HS-5 (cell line): ENCODE measurements at regions not wholly inside any gene's neighbourhood (a gene's known extent, or its start where the extent isn't known, plus 50 kb on each side); places are given as distances from the start of the nearest gene placed in this dataset.
"Not testable (repeated sequence)": the region's sequence is repeated elsewhere in the genome, so short reads cannot be mapped to it uniquely, and the experiment has no call there.

ENCODE experiments used
- DNase-seq: peaks from one replicate; pipeline ENCODE4 v3.0.0-alpha.2; 2012; ENCODE audit warnings: low read depth

- not testable (repeated sequence) for DNase-seq
Observed at GRCh38 chr4:142897518-142897917, 51.4 kb upstream of the INPP4B start.

DNA sequence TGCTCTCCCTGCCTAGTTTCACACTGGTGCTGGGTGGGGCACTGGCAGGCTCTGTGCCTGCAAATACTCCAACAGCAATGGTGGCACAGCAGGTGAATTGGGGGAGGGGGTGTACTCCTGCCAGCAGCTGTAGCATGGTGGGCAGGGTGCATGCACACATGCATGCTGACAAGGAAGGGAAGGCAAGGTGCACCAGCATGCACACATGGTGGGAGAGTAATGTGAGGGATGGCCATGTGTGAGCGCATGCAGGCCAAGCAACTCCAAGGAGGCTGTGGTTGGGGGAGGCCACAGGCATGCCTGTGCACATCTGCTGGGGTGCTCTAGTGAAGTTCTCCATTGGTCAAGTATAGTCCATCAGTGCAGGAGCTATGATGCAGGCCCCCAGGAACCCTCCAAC lies 54.5 kb upstream of the INPP4B start:
- no peak for DNase-seq

DNA sequence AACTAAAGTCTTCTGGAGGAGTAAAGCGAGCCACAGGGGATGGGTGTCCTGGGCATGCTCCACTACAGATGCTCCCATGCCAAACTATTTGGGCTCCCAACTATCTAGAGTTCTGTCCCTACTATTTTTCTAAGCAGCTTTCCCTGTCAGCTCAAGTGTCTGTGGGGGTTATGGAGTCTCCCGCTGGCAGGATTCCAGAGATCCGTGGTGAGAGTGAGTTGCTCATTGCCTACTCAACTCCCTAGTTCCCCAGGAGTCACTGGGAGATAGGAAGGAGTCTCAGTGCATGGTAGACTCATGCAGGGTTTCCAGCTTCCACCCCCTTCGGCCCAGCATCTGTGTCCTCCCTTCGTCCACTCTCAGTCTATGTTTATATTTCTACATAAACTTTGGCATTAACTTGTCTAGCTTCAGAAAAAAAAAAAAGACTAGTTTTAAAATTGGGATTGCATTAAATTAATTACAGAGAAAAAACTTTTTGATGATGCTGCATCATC lies 55.1 kb upstream of the INPP4B start:
- DNase-seq, result peak; percentile 2

GRCh38 chr4:142903617-142904016 lies 57.5 kb upstream of the INPP4B start:
- not testable (repeated sequence) for DNase-seq

- no peak for DNase-seq
Observed at GRCh38 chr4:142909908-142910307, 63.8 kb upstream of the INPP4B start.

- DNase-seq, result no peak
Observed at GRCh38 chr4:142913034-142913433, 66.9 kb upstream of the INPP4B start.

DNA sequence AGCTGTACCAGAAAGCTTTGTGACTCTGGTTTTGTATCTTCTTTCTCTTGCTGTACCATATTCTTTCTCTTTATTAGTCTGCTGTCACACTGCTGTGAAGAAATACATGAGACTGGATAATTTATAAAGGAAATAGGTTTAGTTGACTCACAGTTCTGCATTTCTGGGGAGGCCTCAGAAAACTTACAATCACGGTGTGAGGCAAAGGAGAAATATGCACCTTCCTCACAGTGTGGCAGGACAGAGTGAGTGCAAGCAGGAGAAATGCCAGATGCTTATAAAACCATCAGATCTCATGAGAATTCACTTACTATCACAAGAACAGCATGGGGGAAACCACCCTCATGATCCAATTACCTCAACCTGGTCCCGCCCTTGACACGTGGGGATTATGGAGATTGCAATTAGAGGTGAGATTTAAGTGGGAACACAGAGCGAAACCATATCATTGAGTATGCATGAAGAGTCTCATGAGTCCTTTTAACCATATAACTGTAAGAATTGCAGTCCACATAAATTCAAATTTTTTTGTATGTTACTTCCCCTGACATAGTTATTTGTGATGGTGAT lies 67.4 kb upstream of the INPP4B start:
- no peak for DNase-seq

DNA sequence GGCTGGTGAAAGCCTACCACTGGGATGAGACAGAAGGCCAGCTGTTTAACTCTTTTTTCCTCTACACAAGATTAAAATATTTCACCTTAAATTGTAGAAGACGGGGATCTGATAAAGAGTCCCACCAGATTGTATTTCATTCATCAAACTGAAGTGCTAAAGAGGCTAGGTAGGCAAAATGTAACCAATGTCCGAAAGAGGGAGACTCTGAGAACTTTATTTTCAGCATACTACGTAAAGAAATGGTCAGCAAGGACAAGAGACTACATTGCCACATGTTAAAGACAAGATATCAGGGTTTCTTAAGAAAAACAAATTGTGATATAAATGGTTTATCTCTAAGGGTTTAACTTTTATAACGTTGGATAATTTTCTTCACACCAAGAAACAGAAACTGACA lies 71.6 kb upstream of the INPP4B start:
- DNase-seq, result no peak

DNA sequence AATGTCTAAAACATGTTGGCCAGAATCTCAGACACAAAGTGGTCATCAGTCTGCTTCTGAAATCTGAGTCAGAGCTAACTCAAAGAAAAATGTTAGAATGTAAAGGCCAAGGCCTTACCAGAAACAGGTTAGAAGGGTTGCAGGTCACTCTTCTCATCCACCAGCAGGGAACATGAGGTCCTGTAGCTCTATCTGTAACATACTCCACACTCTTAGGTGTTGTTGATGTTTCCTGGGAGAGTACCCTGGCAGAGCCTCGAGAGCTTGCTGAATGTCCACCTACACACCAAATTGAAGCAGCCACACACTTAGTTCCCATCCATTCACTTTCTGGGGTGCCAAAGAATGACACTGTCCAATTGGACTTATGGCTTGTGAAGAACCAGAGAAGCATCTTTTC lies 76.6 kb upstream of the INPP4B start:
- no peak for DNase-seq

DNA sequence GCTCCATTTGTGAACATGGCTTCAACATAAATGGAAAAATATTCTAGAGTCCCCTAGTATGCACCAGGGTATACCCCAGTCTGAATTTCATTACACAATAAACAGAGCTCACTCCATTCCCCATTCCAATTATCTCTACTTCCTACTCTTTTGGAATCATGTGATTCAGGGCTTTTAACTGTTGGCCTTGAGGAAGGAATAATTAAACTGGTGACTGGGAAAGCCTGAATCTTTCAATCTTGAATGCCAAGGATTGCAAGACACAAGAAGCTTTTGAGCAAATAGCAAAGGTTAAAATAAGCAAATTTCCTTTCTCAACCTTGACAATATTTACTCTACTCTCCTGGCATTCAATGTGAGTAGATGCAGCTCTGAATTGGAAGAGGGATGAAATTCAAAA lies 77.5 kb upstream of the INPP4B start:
- no peak for DNase-seq

GRCh38 chr4:142925161-142925560 lies 79.1 kb upstream of the INPP4B start:
- DNase-seq, result no peak

DNA sequence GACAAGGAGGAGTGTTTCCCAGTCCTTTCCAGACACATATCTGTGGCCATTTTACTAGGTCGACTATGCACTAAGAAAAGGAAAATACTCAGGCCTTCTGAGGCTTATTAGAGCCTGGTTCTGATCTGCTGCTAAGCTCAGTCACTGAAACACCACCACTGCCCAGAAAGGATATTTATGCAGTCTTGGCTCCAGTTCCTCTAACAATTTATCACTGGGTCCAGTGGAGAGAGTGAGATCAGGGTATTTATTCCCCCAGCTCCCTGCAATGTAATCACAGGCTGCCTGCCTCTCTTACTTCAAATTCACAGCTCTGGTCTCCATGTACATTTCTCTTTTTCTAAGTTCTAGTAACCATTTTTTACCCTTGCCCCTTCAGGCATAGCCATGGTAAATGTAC lies 81.6 kb upstream of the INPP4B start:
- DNase-seq, result no peak

DNA sequence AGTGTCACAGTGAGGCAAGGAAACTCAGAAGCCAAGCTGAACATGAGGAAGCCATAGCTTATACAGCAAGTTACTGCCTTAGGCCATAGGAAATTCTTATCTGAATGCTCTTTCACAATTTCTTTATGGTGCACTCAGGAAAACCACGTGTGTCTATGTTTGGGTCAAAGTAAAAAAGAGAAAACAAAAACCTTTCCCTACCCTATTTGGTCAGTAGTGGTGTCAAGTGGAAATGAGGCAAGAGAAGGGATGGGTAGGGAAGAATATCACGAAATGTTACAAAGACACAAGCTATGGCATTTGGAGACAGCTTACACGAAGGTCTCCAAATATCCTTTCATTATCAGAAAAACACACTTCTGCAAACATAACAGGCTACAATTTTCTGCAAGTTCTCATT lies 83.4 kb upstream of the INPP4B start:
- DNase-seq, result no peak

GRCh38 chr4:142933207-142933606 lies 87.1 kb upstream of the INPP4B start:
- peak; percentile 6 for DNase-seq

DNA sequence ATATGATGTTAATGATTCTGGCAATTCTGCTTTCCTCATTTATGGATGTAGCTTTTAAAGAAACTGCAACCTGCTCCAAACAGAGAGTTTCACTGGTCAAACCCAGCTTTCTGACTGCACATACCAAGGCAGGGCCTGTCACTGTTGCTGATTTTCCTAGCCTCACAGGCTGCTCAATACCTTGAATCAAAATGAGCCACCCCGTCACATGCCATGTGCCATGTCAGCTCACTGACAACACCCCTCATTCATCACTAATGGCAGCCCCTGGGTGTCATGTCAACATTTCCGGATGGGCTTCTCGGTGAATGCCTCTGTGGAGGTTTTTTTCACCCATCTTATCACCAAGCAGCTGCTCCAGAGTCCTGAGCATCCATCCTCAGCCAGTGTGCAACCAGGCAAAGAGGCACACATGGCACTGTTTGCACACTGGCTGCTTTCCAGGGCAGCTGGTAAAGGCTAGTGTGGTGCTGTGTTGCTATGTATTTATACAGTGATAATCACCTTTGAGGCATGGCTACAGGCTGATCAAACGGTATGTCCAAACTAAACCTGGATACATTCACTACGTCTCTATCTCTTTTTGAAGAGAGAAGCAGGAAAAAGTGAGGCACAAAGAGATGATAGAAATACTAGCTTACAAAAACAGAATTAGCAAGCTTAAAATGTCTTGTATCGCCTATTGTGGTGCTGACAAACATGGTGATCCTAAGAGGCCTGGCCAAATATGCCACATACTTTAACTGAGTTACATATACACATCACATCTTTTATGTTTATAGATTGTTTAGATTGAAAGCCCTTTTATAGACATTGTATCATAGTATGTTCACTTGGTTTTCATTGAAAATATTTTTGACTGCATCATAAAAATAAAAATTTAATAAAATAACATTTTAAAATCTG lies 94.6 kb upstream of the INPP4B start:
- DNase-seq, result no peak

DNA sequence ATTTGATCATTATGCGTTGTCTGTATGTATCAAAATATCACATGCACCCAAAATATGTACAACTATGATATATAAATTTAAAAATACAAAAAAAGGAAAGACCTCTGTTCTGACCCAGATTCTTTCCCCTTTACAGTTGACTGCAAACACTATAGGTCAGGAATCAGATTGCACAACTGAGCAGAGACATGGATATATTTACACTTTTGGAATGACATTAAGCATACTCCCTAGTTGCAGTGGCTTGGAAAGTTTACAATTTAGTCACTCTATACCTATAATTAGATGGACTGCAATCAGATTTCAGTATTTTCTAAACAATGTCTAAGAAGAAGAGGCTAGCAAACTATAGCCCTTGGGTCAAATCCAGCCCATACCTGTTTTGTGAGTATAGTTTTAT lies 98.5 kb upstream of the INPP4B start:
- DNase-seq, result no peak

DNA sequence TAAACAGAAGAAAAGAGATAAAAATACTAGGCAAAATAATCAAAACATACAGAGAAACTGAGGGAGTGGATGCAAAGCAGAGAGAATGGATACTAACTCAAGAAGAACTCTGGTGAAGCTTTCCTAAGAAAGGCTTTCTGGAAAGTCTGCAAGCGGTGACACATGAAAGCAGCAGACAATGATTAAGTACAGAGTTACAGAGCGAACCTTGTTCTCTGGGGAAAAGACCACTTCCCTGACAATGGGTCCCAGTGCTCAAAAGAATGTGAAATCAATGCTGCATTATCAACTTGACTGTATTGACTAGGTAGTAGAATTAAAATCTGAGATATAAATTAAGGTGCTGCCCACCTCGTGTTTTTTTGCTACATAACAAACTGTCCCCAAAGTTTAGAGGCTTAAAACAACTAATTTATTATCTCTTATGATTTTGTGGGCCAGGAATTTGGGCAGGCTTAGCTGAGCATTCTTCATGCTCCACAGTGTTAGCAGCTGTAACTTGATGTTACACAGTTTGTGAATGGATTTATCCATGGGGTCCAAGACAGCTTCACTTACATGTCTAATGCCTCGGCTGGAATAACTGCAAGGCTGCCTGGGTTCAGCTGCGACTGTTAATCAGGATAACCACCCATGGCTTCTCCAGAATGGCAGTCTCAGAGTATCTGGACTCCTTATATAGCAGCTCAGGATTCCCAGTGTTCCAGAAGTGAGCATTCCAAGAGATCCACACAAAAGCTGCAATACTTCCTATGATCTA lies 106.9 kb upstream of the INPP4B start:
- no peak for DNase-seq

- DNase-seq, result no peak
Observed at GRCh38 chr4:142954415-142954814, 108.3 kb upstream of the INPP4B start.

DNA sequence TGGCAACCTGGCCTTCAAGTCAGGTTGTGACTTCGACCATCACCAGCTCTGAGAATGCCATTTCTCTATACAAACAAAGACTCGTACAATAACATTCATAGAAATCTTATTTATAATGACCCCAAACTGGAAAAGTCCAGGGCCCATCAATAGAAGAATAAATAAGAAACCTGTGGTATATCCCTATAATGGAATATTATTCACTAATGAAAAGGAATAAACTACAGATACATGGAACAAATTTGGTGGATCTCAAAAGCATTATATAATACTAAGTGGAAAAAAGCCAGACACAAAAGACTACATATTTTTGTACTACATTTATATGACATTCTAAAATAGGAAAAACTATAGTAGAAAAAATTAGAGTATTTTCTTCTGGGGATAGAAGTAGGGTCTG lies 109.4 kb upstream of the INPP4B start:
- no peak for DNase-seq

GRCh38 chr4:142959173-142959572 lies 113.1 kb upstream of the INPP4B start:
- DNase-seq, result peak; percentile 3

GRCh38 chr4:142960126-142960525 lies 114.0 kb upstream of the INPP4B start:
- no peak for DNase-seq

GRCh38 chr4:142960867-142961644 lies 115.0 kb upstream of the INPP4B start:
- DNase-seq, result no peak
